ENCODE measurements at regions not wholly inside any gene's neighbourhood (a gene's known extent, or its start where the extent isn't known, plus 50 kb on each side); places are given as distances from the start of the nearest gene placed in this dataset.

- Histone ChIP-seq H3K9me3 (ENCODE audit: control insufficient read depth, insufficient read depth, low read length) (peaks cover 6% of the 10 kb centered on the region), H3K4me1 (ENCODE audit: control insufficient read depth, insufficient read depth, low read length) (no peaks in the 10 kb centered on the region), H3K27me3 (ENCODE audit: control insufficient read depth, insufficient read depth, low read length) (no peaks in the 10 kb centered on the region), H3K36me3 (ENCODE audit: control insufficient read depth, insufficient read depth, low read length) (no peaks in the 10 kb centered on the region), H3K9ac (ENCODE audit: low read depth, low read length) (no peak overlapping the region), H3K27ac (ENCODE audit: low read depth, low read length) (no peak overlapping the region), H3K4me3 (ENCODE audit: low read depth, low read length) (no peak overlapping the region)
These were observed 135.2 kb upstream of the HS3ST3A1 start for GRCh38 chr17:13736916-13737315.

GRCh38 chr17:13740686-13741085 is 139.0 kb upstream of the HS3ST3A1 start:
- Histone ChIP-seq H3K4me3 (ENCODE audit: low read depth, low read length) (no peak overlapping the region), H3K9me3 (ENCODE audit: control insufficient read depth, insufficient read depth, low read length) (no peaks in the 10 kb centered on the region), H3K36me3 (ENCODE audit: control insufficient read depth, insufficient read depth, low read length) (no peaks in the 10 kb centered on the region), H3K27me3 (ENCODE audit: control insufficient read depth, insufficient read depth, low read length) (no peaks in the 10 kb centered on the region), H3K9ac (ENCODE audit: low read depth, low read length) (no peak overlapping the region), H3K4me1 (ENCODE audit: control insufficient read depth, insufficient read depth, low read length) (no peaks in the 10 kb centered on the region), H3K27ac (ENCODE audit: low read depth, low read length) (no peak overlapping the region)

GRCh38 chr17:13741744-13742143 is 140.0 kb upstream of the HS3ST3A1 start:
- no peaks in the 10 kb centered on the region for H3K36me3 ChIP-seq (ENCODE audit: control insufficient read depth, insufficient read depth, low read length)
- no peaks in the 10 kb centered on the region for H3K9me3 ChIP-seq (ENCODE audit: control insufficient read depth, insufficient read depth, low read length)
- no peak overlapping the region for H3K9ac ChIP-seq (ENCODE audit: low read depth, low read length)
- no peaks in the 10 kb centered on the region for H3K27me3 ChIP-seq (ENCODE audit: control insufficient read depth, insufficient read depth, low read length)
- no peaks in the 10 kb centered on the region for H3K4me1 ChIP-seq (ENCODE audit: control insufficient read depth, insufficient read depth, low read length)
- H3K4me3 ChIP-seq (ENCODE audit: low read depth, low read length) = no peak overlapping the region
- H3K27ac ChIP-seq (ENCODE audit: low read depth, low read length) = no peak overlapping the region

DNA sequence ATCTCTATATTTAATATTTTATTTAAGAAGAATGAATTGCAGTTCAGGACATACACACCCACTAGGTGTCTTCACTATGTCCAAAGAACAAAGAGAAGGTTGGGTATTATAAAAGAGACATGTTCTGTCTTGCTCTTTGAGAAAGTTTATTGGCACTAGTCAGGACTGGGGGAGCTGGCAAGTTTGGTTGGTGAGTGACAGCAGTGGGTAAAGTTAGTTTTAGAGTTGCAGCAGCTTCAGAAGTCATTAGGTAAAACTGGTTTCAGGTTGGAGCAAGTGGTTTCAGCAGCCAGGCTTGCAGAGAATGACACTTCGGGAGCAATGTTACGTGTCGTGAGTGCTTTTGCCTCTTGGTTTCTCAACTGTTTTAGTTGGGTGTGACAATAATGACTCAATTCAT is 142.2 kb upstream of the HS3ST3A1 start:
- H3K36me3 ChIP-seq (ENCODE audit: control insufficient read depth, insufficient read depth, low read length) = no peaks in the 10 kb centered on the region
- no peak overlapping the region for H3K27ac ChIP-seq (ENCODE audit: low read depth, low read length)
- H3K9ac ChIP-seq (ENCODE audit: low read depth, low read length) = no peak overlapping the region
- no peaks in the 10 kb centered on the region for H3K27me3 ChIP-seq (ENCODE audit: control insufficient read depth, insufficient read depth, low read length)
- H3K4me1 ChIP-seq (ENCODE audit: control insufficient read depth, insufficient read depth, low read length) = no peaks in the 10 kb centered on the region
- no peaks in the 10 kb centered on the region for H3K9me3 ChIP-seq (ENCODE audit: control insufficient read depth, insufficient read depth, low read length)
- no peak overlapping the region for H3K4me3 ChIP-seq (ENCODE audit: low read depth, low read length)

- Histone ChIP-seq H3K9me3 (ENCODE audit: control insufficient read depth, insufficient read depth, low read length) (no peaks in the 10 kb centered on the region), H3K4me1 (ENCODE audit: control insufficient read depth, insufficient read depth, low read length) (peaks cover 19% of the 10 kb centered on the region), H3K27me3 (ENCODE audit: control insufficient read depth, insufficient read depth, low read length) (no peaks in the 10 kb centered on the region), H3K36me3 (ENCODE audit: control insufficient read depth, insufficient read depth, low read length) (no peaks in the 10 kb centered on the region), H3K9ac (ENCODE audit: low read depth, low read length) (no peak overlapping the region), H3K4me3 (ENCODE audit: low read depth, low read length) (no peak overlapping the region), H3K27ac (ENCODE audit: low read depth, low read length) (no peak overlapping the region)
These were observed 144.7 kb upstream of the HS3ST3A1 start for GRCh38 chr17:13746404-13746803.

DNA sequence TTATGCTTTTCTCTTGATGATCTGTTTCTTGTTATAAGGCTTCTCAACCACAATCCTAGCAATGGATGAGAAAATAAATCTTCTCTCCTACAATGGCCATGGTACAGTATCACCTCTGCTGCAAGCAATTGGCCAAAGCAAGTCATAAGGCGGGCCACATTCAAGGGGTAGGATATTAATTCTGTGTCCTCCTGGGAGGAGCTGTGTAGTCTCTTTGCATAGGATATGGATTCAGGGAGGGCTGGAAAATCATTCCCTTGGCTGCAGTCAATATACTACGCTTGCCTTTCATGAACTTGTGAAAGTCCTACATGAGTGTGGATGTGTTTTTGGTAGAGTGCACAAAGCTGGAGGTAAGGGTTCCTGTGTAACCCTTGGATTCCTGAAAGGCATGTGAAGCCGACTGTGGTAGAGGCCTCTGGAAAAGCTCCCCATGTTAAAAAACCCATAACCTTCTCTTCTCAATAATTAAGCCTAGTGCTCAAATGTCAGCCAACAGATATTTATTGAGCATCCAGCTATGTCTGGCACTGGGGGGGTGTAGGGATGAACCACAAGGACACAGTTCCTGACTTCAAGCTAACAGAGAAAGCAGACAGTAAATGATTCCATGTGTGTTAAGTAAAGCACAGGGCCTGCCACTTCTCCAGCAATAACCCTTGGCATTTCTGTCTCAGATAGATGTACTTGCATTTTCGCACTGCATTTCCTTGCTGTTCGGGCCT is 147.6 kb upstream of the HS3ST3A1 start:
- no peak overlapping the region for H3K9ac ChIP-seq (ENCODE audit: low read depth, low read length)

DNA sequence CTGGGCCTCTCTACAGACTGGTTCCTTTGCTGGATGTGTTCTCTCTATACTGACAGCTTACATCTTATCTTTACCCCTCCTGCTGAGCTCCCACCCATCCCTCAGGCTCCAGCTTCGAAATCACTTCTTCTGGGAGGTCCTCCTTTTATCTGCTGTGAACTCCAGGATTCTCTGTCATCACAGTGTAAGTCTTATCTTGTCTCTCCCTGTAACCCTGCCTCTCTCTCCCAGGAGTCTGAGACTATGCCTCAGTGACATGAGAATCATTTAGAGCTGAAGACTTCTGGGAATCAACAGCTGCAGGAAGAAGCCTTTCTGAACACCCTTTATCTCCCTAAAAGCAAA is 148.1 kb upstream of the HS3ST3A1 start:
- no peak overlapping the region for H3K9ac ChIP-seq (ENCODE audit: low read depth, low read length)
- H3K36me3 ChIP-seq (ENCODE audit: control insufficient read depth, insufficient read depth, low read length) = no peaks in the 10 kb centered on the region
- H3K9me3 ChIP-seq (ENCODE audit: control insufficient read depth, insufficient read depth, low read length) = no peaks in the 10 kb centered on the region
- no peak overlapping the region for H3K4me3 ChIP-seq (ENCODE audit: low read depth, low read length)
- peak overlapping the region; percentile 74 for H3K27ac ChIP-seq (ENCODE audit: low read depth, low read length)
- H3K4me1 ChIP-seq (ENCODE audit: control insufficient read depth, insufficient read depth, low read length) = peaks cover 44% of the 10 kb centered on the region
- H3K27me3 ChIP-seq (ENCODE audit: control insufficient read depth, insufficient read depth, low read length) = no peaks in the 10 kb centered on the region

More for the DNA sequence above, 147.6 kb upstream of the HS3ST3A1 start:
- H3K4me3 ChIP-seq (ENCODE audit: low read depth, low read length) = no peak overlapping the region
- no peaks in the 10 kb centered on the region for H3K9me3 ChIP-seq (ENCODE audit: control insufficient read depth, insufficient read depth, low read length)
- no peak overlapping the region for H3K27ac ChIP-seq (ENCODE audit: low read depth, low read length)
- H3K4me1 ChIP-seq (ENCODE audit: control insufficient read depth, insufficient read depth, low read length) = peaks cover 43% of the 10 kb centered on the region
- H3K36me3 ChIP-seq (ENCODE audit: control insufficient read depth, insufficient read depth, low read length) = no peaks in the 10 kb centered on the region
- no peaks in the 10 kb centered on the region for H3K27me3 ChIP-seq (ENCODE audit: control insufficient read depth, insufficient read depth, low read length)

DNA sequence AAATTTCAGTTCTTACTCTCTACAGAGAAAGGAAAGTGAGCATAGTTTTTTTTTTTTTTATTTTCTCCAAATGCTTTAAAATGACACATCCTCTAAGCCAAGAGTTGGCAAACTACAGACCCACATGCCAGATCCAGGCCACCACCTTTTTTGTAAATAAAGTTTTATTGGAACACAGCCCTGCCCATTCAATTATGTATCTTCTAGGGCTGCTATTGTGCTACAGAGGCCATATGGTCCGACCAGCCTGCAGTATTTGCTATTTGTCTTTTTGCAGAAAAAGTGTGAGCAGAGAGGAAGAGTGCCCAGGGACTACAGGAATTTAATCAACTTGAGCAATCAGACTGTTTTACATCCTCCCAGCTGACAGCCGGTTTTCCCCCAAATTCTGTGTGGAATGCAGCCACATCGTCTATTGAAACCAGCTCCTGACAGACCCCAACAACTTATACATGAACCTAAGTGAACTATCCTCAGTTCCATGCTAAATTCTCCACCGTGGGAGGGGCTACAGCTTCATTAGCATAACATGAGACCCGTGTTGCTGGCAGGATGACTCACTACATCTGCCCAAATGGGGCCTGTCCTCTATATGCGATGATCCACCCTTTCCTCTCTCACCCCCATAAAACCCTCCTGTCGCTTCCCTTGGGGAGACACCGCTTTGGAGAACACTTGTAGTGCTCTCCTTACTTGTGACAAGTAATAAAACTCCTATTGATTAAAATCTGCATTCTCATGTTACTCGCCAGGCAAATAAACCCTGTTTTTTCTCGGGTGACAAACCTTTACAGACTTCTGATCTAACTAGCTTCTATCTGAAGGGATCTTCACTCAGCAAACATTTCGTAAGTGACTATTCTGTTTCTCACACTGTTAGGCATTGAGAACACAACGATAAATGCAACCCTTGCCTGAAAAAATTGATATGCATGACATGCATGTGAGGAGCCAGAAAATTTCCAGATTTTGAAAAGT is 149.4 kb upstream of the HS3ST3A1 start:
- no peaks in the 10 kb centered on the region for H3K27me3 ChIP-seq (ENCODE audit: control insufficient read depth, insufficient read depth, low read length)
- H3K36me3 ChIP-seq (ENCODE audit: control insufficient read depth, insufficient read depth, low read length) = no peaks in the 10 kb centered on the region
- H3K4me3 ChIP-seq (ENCODE audit: low read depth, low read length) = 0 out of 2 replicates have a peak overlapping the region, but pooled peaks have one; percentile 10
- no peaks in the 10 kb centered on the region for H3K9me3 ChIP-seq (ENCODE audit: control insufficient read depth, insufficient read depth, low read length)
- peak overlapping the region; percentile 74 for H3K27ac ChIP-seq (ENCODE audit: low read depth, low read length)
- no peak overlapping the region for H3K9ac ChIP-seq (ENCODE audit: low read depth, low read length)
- H3K4me1 ChIP-seq (ENCODE audit: control insufficient read depth, insufficient read depth, low read length) = peaks cover 44% of the 10 kb centered on the region

GRCh38 chr17:13753154-13753553 is 151.4 kb upstream of the HS3ST3A1 start:
- Histone ChIP-seq H3K27ac (ENCODE audit: low read depth, low read length) (peak overlapping the region; percentile 55), H3K9ac (ENCODE audit: low read depth, low read length) (no peak overlapping the region), H3K4me3 (ENCODE audit: low read depth, low read length) (no peak overlapping the region), H3K27me3 (ENCODE audit: control insufficient read depth, insufficient read depth, low read length) (no peaks in the 10 kb centered on the region), H3K36me3 (ENCODE audit: control insufficient read depth, insufficient read depth, low read length) (no peaks in the 10 kb centered on the region), H3K9me3 (ENCODE audit: control insufficient read depth, insufficient read depth, low read length) (no peaks in the 10 kb centered on the region), H3K4me1 (ENCODE audit: control insufficient read depth, insufficient read depth, low read length) (peaks cover 44% of the 10 kb centered on the region)

GRCh38 chr17:13753771-13754170 is 152.0 kb upstream of the HS3ST3A1 start:
- Histone ChIP-seq H3K27ac (ENCODE audit: low read depth, low read length) (peak overlapping the region; percentile 55), H3K36me3 (ENCODE audit: control insufficient read depth, insufficient read depth, low read length) (no peaks in the 10 kb centered on the region), H3K27me3 (ENCODE audit: control insufficient read depth, insufficient read depth, low read length) (no peaks in the 10 kb centered on the region), H3K4me3 (ENCODE audit: low read depth, low read length) (no peak overlapping the region), H3K9me3 (ENCODE audit: control insufficient read depth, insufficient read depth, low read length) (no peaks in the 10 kb centered on the region), H3K4me1 (ENCODE audit: control insufficient read depth, insufficient read depth, low read length) (peaks cover 44% of the 10 kb centered on the region), H3K9ac (ENCODE audit: low read depth, low read length) (no peak overlapping the region; the same call in 1 of the 2 replicates)

- Histone ChIP-seq H3K27ac (ENCODE audit: low read depth, low read length) (no peak overlapping the region), H3K4me3 (ENCODE audit: low read depth, low read length) (no peak overlapping the region), H3K36me3 (ENCODE audit: control insufficient read depth, insufficient read depth, low read length) (no peaks in the 10 kb centered on the region), H3K4me1 (ENCODE audit: control insufficient read depth, insufficient read depth, low read length) (peaks cover 30% of the 10 kb centered on the region), H3K9ac (ENCODE audit: low read depth, low read length) (no peak overlapping the region), H3K27me3 (ENCODE audit: control insufficient read depth, insufficient read depth, low read length) (no peaks in the 10 kb centered on the region), H3K9me3 (ENCODE audit: control insufficient read depth, insufficient read depth, low read length) (no peaks in the 10 kb centered on the region)
These were observed 154.1 kb upstream of the HS3ST3A1 start for GRCh38 chr17:13755851-13756250.
